ENCODE measurements at regions not wholly inside any gene's neighbourhood (a gene's known extent, or its start where the extent isn't known, plus 50 kb on each side); places are given as distances from the start of the nearest gene placed in this dataset.

DNA sequence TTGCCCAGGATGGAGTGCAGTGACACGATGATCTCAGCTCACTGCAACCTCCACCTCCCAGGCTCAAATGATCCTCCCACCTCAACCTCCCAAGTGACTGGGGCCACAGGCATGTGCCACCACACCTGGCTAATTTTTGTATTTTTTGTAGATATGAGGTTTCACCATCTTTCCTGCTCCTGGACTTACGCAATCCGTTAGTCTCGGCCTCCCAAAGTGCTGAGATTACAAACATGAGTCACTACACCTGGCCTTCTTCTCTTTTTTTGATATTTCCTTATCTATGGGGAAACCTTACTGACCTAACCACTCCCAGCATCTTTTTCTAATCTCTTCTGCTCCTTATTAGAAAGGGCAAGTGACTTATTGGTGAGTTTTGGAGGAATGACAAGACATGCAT, 121.7 kb upstream of the CHORDC1 start:
- no peaks in the 10 kb centered on the region for H3K9me3 ChIP-seq
- no peak overlapping the region for H3K4me3 ChIP-seq
- TF ChIP-seq POLR2A (IDR thresholded peaks at IDR 0.05) (no peak), EP300 (IDR thresholded peaks at IDR 0.05) (no peak), POLR2AphosphoS5 (IDR thresholded peaks at IDR 0.05) (no peak)
- TF ChIP-seq, protein P1, sequence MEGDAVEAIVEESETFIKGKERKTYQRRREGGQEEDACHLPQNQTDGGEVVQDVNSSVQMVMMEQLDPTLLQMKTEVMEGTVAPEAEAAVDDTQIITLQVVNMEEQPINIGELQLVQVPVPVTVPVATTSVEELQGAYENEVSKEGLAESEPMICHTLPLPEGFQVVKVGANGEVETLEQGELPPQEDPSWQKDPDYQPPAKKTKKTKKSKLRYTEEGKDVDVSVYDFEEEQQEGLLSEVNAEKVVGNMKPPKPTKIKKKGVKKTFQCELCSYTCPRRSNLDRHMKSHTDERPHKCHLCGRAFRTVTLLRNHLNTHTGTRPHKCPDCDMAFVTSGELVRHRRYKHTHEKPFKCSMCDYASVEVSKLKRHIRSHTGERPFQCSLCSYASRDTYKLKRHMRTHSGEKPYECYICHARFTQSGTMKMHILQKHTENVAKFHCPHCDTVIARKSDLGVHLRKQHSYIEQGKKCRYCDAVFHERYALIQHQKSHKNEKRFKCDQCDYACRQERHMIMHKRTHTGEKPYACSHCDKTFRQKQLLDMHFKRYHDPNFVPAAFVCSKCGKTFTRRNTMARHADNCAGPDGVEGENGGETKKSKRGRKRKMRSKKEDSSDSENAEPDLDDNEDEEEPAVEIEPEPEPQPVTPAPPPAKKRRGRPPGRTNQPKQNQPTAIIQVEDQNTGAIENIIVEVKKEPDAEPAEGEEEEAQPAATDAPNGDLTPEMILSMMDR (IDR thresholded peaks at IDR 0.05), result no peak
- no peaks in the 10 kb centered on the region for H3K36me3 ChIP-seq
- 78 to 86% methylated on average over 4 of the region's 4 CpGs for WGBS, 2 donors
- no peaks in the 10 kb centered on the region for H3K4me1 ChIP-seq
- no peaks in the 10 kb centered on the region for H3K27me3 ChIP-seq
- no peak for DNase-seq
- no peak overlapping the region for H3K27ac ChIP-seq
- no peak for ATAC-seq (ENCODE audit: low FRiP score in 2 of 2)

DNA sequence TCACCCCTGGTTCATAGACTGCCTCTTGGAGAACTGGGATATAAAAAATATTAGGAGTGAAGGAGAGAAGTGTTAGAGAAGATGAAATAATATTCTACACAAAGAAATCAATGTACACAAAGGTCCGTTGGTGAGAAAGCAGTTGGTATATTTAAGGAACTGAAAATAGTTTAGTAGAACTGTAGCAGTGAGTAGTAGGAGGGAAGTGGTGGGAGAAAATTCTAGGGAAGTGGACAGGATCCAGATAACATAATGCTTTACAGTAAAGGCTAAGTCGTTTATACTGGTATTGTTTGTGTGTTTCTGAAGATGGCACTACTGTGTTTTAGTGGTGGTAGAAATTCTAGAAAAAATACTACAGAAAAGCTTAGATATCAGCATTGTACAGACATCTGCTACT, 120.8 kb upstream of the CHORDC1 start:
- Histone ChIP-seq H3K4me3 (no peak overlapping the region), H3K36me3 (no peaks in the 10 kb centered on the region), H3K4me1 (no peaks in the 10 kb centered on the region), H3K27ac (no peak overlapping the region), H3K27me3 (no peaks in the 10 kb centered on the region), H3K9me3 (no peaks in the 10 kb centered on the region)
- WGBS, 2 donors, result 20 to 27% methylated on average over 2 of the region's 2 CpGs
- ATAC-seq (ENCODE audit: low FRiP score in 2 of 2), result no peak
- no peak for DNase-seq
- TF ChIP-seq EP300 (IDR thresholded peaks at IDR 0.05), result no peak
- TF ChIP-seq POLR2AphosphoS5 (IDR thresholded peaks at IDR 0.05), result no peak

DNA sequence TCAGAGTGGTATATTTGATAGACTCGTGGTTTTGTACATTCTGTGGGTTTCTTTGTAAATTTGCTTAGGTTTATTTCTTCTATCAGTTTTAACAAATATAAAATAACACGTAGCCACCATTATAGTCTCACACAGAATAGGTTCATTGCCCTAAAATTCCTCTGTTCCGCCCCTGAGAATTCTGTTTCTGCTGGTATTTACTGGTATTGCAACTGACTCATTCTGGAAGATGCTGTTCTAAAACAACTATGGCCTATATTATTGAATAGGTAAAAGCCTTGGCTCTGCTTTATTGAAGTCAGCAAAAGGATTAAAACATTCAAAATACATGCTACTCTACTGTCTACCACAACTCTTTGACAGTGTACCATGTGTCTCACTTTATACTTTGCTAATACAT, 119.1 kb upstream of the CHORDC1 start:
- 82 to 85% methylated on average over 3 of the region's 3 CpGs for WGBS, 2 donors

DNA sequence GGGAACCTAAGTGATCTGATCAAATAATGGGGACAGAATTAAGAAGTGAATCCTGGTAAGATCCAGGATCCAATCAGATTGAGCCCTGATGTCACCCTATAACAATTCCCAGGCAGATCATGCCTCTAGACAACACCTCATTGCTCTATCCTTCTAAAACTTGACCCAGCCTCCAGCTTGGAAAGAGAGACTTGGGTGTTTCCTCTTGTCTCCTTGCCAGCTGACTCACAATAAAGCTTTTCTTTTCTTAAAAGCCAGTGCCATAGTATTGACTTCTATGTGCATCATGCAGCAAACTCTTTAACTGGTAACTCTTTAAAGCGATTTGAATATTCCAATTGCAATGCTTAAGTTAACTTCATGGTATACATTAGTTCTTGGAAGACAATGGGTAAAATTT, 109.6 kb upstream of the CHORDC1 start:
- Histone ChIP-seq H3K4me3 (no peak overlapping the region), H3K27me3 (no peaks in the 10 kb centered on the region), H3K9me3 (no peaks in the 10 kb centered on the region), H3K27ac (no peak overlapping the region), H3K4me1 (no peaks in the 10 kb centered on the region), H3K36me3 (no peaks in the 10 kb centered on the region)
- TF ChIP-seq POLR2A (IDR thresholded peaks at IDR 0.05), result no peak
- no peak for TF ChIP-seq POLR2AphosphoS5 (IDR thresholded peaks at IDR 0.05)
- no peak for TF ChIP-seq EP300 (IDR thresholded peaks at IDR 0.05)
- 89 to 97% methylated on average over 1 of the region's 1 CpG for WGBS, 2 donors
- ATAC-seq (ENCODE audit: low FRiP score in 2 of 2) (no peak), DNase-seq (no peak)

More for the DNA sequence above, 119.1 kb upstream of the CHORDC1 start:
- no peaks in the 10 kb centered on the region for H3K9me3 ChIP-seq
- no peak for TF ChIP-seq POLR2AphosphoS5 (IDR thresholded peaks at IDR 0.05)
- TF ChIP-seq, protein P1 (IDR thresholded peaks at IDR 0.05), result no peak
- no peak for TF ChIP-seq POLR2A (IDR thresholded peaks at IDR 0.05)
- TF ChIP-seq EP300 (IDR thresholded peaks at IDR 0.05), result no peak
- ATAC-seq (ENCODE audit: low FRiP score in 2 of 2) (no peak), DNase-seq (no peak)
- H3K27ac ChIP-seq, result no peak overlapping the region
- no peak overlapping the region for H3K4me3 ChIP-seq
- H3K36me3 ChIP-seq, result no peaks in the 10 kb centered on the region
- H3K4me1 ChIP-seq, result no peaks in the 10 kb centered on the region
- no peaks in the 10 kb centered on the region for H3K27me3 ChIP-seq

DNA sequence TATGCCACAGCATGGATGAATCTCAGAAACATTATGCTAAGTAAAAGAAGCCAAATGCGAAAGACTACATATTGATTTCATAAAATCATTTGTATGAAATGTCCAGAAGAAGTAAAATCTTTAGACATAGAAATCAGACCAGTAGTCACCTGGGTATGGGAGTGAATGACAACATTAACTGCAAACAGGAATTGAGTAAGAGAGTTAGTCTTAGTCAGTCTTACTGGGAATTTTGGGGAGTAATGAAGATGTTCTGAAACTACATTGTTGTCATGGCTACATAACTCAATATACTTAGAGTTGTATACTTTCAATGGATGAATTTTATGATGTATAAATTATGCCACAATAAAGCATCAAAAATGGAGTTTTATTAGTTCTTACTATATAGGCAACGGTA, 107.8 kb upstream of the CHORDC1 start:
- ATAC-seq (ENCODE audit: low FRiP score in 2 of 2) (no peak), DNase-seq (no peak)
- Histone ChIP-seq H3K36me3 (no peaks in the 10 kb centered on the region), H3K27ac (no peak overlapping the region), H3K9me3 (no peaks in the 10 kb centered on the region), H3K4me3 (no peak overlapping the region), H3K4me1 (no peaks in the 10 kb centered on the region), H3K27me3 (no peaks in the 10 kb centered on the region)
- TF ChIP-seq, protein P1 (IDR thresholded peaks at IDR 0.05), result no peak
- TF ChIP-seq EP300 (IDR thresholded peaks at IDR 0.05) (no peak), POLR2AphosphoS5 (IDR thresholded peaks at IDR 0.05) (no peak), POLR2A (IDR thresholded peaks at IDR 0.05) (no peak)
- WGBS, 2 donors, result 91 to 92% methylated on average over 2 of the region's 2 CpGs

DNA sequence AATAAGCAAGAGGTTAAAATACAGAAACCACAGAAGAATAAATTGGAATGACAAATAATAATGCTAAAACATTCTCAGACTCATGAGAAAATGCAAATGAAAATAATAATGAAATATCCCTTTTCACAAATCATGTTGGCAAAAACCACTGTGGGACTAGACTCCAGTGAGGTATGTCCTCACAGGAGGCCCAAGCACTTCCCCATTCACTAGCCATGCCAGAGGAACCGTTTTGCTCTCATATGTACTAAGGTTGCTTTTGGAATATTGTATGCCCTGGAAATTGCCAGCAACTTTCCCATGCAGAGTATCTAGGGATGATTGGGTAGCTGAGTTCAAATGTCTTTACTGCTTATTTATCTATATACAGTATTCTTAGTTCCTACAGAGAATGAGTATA, 106.2 kb upstream of the CHORDC1 start:
- H3K4me3 ChIP-seq, result no peak overlapping the region
- no peak for DNase-seq
- H3K27me3 ChIP-seq, result no peaks in the 10 kb centered on the region
- H3K36me3 ChIP-seq, result no peaks in the 10 kb centered on the region
- TF ChIP-seq POLR2A (IDR thresholded peaks at IDR 0.05) (no peak), POLR2AphosphoS5 (IDR thresholded peaks at IDR 0.05) (no peak), EP300 (IDR thresholded peaks at IDR 0.05) (no peak)
- TF ChIP-seq, protein P1 (IDR thresholded peaks at IDR 0.05), result no peak
- 33 to 58% methylated on average over 1 of the region's 1 CpG for WGBS, 2 donors
- ATAC-seq (ENCODE audit: low FRiP score in 2 of 2), result no peak
- no peak overlapping the region for H3K27ac ChIP-seq
- no peaks in the 10 kb centered on the region for H3K4me1 ChIP-seq
- H3K9me3 ChIP-seq, result no peaks in the 10 kb centered on the region
